SK-N-MC (cell line): ENCODE measurements at regions not wholly inside any gene's neighbourhood (a gene's known extent, or its start where the extent isn't known, plus 50 kb on each side); places are given as distances from the start of the nearest gene placed in this dataset.

ENCODE experiments used
- EZH2 ChIP-seq: fragments of 200-600 bp; sonication (generic); IDR thresholded peaks from one replicate; pipeline ENCODE4 v1.6.1; 2017; ENCODE audit warnings: antibody characterized with exemption
- FOXP2 ChIP-seq: optimal IDR thresholded peaks from 2 replicates; pipeline ENCODE3; 2011; ENCODE audit warnings: mild to moderate bottlenecking, moderate library complexity; ENCODE audit not compliant: insufficient read depth; ENCODE audit errors: extremely low read length, control extremely low read depth
- POLR2AphosphoS5 ChIP-seq: IDR thresholded peaks from 2 replicates; pipeline ENCODE4 v1.6.1; 2012; ENCODE audit warnings: mild to moderate bottlenecking, low read depth, low read length, borderline replicate concordance

- no peak for TF ChIP-seq POLR2AphosphoS5
- no peak for TF ChIP-seq EZH2
- TF ChIP-seq FOXP2: no peak
These were observed 336.1 kb upstream of the IGFBP7 start for GRCh38 chr4:57446266-57446665.
